ENCODE measurements at regions not wholly inside any gene's neighbourhood (a gene's known extent, or its start where the extent isn't known, plus 50 kb on each side); places are given as distances from the start of the nearest gene placed in this dataset.
"Not testable (repeated sequence)": the region's sequence is repeated elsewhere in the genome, so short reads cannot be mapped to it uniquely, and the experiment has no call there.

- no peaks in the 10 kb centered on the region for H4K20me1 ChIP-seq (ENCODE audit: insufficient read depth, low read length)
- TF ChIP-seq CTCF (IDR thresholded peaks at IDR 0.05; ENCODE audit: extremely low read depth, low read depth, low read length), result no peak
- H3K79me2 ChIP-seq (ENCODE audit: insufficient read depth, low read length), result no peaks in the 10 kb centered on the region
- no peaks in the 10 kb centered on the region for H3K9me3 ChIP-seq (ENCODE audit: low read depth, low read length)
- no peak overlapping the region for H3K4me3 ChIP-seq (ENCODE audit: insufficient read depth, low read length)
- H3K4me1 ChIP-seq (ENCODE audit: insufficient read depth, low read length), result no peaks in the 10 kb centered on the region
- H3K27me3 ChIP-seq (ENCODE audit: insufficient read depth, low read length), result no peaks in the 10 kb centered on the region
- no peak overlapping the region for H3K4me2 ChIP-seq (ENCODE audit: insufficient read depth, low read length)
- H3K36me3 ChIP-seq (ENCODE audit: insufficient read depth, low read length), result no peaks in the 10 kb centered on the region
- H3K27ac ChIP-seq (ENCODE audit: low read depth, low read length), result no peak overlapping the region
- H2AFZ ChIP-seq (ENCODE audit: low read length), result no peak overlapping the region
- no peak for DNase-seq (ENCODE audit: insufficient read length, low spot score, missing footprints)
Observed at GRCh38 chr12:73598626-73599025, 939.0 kb upstream of the ATXN7L3B start.

- Histone ChIP-seq H3K9me3 (ENCODE audit: low read depth, low read length) (no peaks in the 10 kb centered on the region), H3K4me1 (ENCODE audit: insufficient read depth, low read length) (no peaks in the 10 kb centered on the region), H3K27me3 (ENCODE audit: insufficient read depth, low read length) (no peaks in the 10 kb centered on the region), H3K36me3 (ENCODE audit: insufficient read depth, low read length) (no peaks in the 10 kb centered on the region), H3K27ac (ENCODE audit: low read depth, low read length) (no peak overlapping the region), H3K4me3 (ENCODE audit: insufficient read depth, low read length) (no peak overlapping the region), H3K79me2 (ENCODE audit: insufficient read depth, low read length) (no peaks in the 10 kb centered on the region), H3K4me2 (ENCODE audit: insufficient read depth, low read length) (no peak overlapping the region), H2AFZ (ENCODE audit: low read length) (no peak overlapping the region), H4K20me1 (ENCODE audit: insufficient read depth, low read length) (no peaks in the 10 kb centered on the region)
- no peak for TF ChIP-seq CTCF (IDR thresholded peaks at IDR 0.05; ENCODE audit: extremely low read depth, low read depth, low read length)
- DNase-seq (ENCODE audit: insufficient read length, low spot score, missing footprints), result no peak
Observed at GRCh38 chr12:73599268-73599667, 938.4 kb upstream of the ATXN7L3B start.

- not testable (repeated sequence) for H3K27ac ChIP-seq (ENCODE audit: low read depth, low read length); H3K79me2 ChIP-seq (ENCODE audit: insufficient read depth, low read length); H3K4me2 ChIP-seq (ENCODE audit: insufficient read depth, low read length); H4K20me1 ChIP-seq (ENCODE audit: insufficient read depth, low read length); H3K27me3 ChIP-seq (ENCODE audit: insufficient read depth, low read length); H2AFZ ChIP-seq (ENCODE audit: low read length); H3K4me1 ChIP-seq (ENCODE audit: insufficient read depth, low read length); H3K4me3 ChIP-seq (ENCODE audit: insufficient read depth, low read length); DNase-seq (ENCODE audit: insufficient read length, low spot score, missing footprints); H3K36me3 ChIP-seq (ENCODE audit: insufficient read depth, low read length); H3K9me3 ChIP-seq (ENCODE audit: low read depth, low read length)
Observed at GRCh38 chr12:73605925-73606324, 931.7 kb upstream of the ATXN7L3B start.

- Histone ChIP-seq H3K4me1 (ENCODE audit: insufficient read depth, low read length) (no peaks in the 10 kb centered on the region), H3K4me3 (ENCODE audit: insufficient read depth, low read length) (no peak overlapping the region), H3K36me3 (ENCODE audit: insufficient read depth, low read length) (no peaks in the 10 kb centered on the region), H2AFZ (ENCODE audit: low read length) (no peak overlapping the region), H4K20me1 (ENCODE audit: insufficient read depth, low read length) (no peaks in the 10 kb centered on the region), H3K79me2 (ENCODE audit: insufficient read depth, low read length) (no peaks in the 10 kb centered on the region), H3K27me3 (ENCODE audit: insufficient read depth, low read length) (no peaks in the 10 kb centered on the region), H3K9me3 (ENCODE audit: low read depth, low read length) (no peaks in the 10 kb centered on the region), H3K4me2 (ENCODE audit: insufficient read depth, low read length) (no peak overlapping the region), H3K27ac (ENCODE audit: low read depth, low read length) (no peak overlapping the region)
- DNase-seq (ENCODE audit: insufficient read length, low spot score, missing footprints), result no peak
- TF ChIP-seq CTCF (IDR thresholded peaks at IDR 0.05; ENCODE audit: extremely low read depth, low read depth, low read length), result no peak
Observed at GRCh38 chr12:73612551-73612950, 925.1 kb upstream of the ATXN7L3B start.

GRCh38 chr12:73623421-73623820 is 914.2 kb upstream of the ATXN7L3B start:
- Histone ChIP-seq H3K36me3 (ENCODE audit: insufficient read depth, low read length) (no peaks in the 10 kb centered on the region), H3K27me3 (ENCODE audit: insufficient read depth, low read length) (no peaks in the 10 kb centered on the region), H3K4me1 (ENCODE audit: insufficient read depth, low read length) (no peaks in the 10 kb centered on the region), H3K4me2 (ENCODE audit: insufficient read depth, low read length) (no peak overlapping the region), H3K79me2 (ENCODE audit: insufficient read depth, low read length) (no peaks in the 10 kb centered on the region), H3K27ac (ENCODE audit: low read depth, low read length) (no peak overlapping the region), H3K9me3 (ENCODE audit: low read depth, low read length) (peaks cover 2% of the 10 kb centered on the region), H2AFZ (ENCODE audit: low read length) (no peak overlapping the region), H3K4me3 (ENCODE audit: insufficient read depth, low read length) (no peak overlapping the region), H4K20me1 (ENCODE audit: insufficient read depth, low read length) (no peaks in the 10 kb centered on the region)
- TF ChIP-seq CTCF (IDR thresholded peaks at IDR 0.05; ENCODE audit: extremely low read depth, low read depth, low read length), result no peak
- DNase-seq (ENCODE audit: insufficient read length, low spot score, missing footprints), result no peak

Data from osteoblast (primary cell).